ENCODE measurements at regions not wholly inside any gene's neighbourhood (a gene's known extent, or its start where the extent isn't known, plus 50 kb on each side); places are given as distances from the start of the nearest gene placed in this dataset.
A peak's percentile ranks its signal among the peaks of the same experiment; 100 is the strongest.

- ChIA-PET POLR2A (ENCODE audit: partially characterized antibody) (no interaction called here), CTCF (ENCODE audit: partially characterized antibody) (interaction anchor here (1.1 to 1.4 kb wide), 2 partner anchors 17 to 48 kb away, joined by 3 to 5 read pairs; no protein-coding TSS in a partner anchor)
- Histone ChIP-seq H2BK12ac (ENCODE audit: low read depth, low read length) (no peak overlapping the region), H4K5ac (ENCODE audit: insufficient read length, low read depth, low read length) (no peak overlapping the region), H2BK20ac (ENCODE audit: low read length) (no peak overlapping the region), H3K18ac (ENCODE audit: extremely low read depth, low read length) (no peak overlapping the region), H2BK15ac (ENCODE audit: low read length) (no peak overlapping the region), H2BK5ac (ENCODE audit: low read depth, low read length) (no peak overlapping the region), H4K91ac (replicated peaks; ENCODE audit: insufficient read length, low read length) (no peak overlapping the region), H3K9ac (replicated peaks in 1 of 4; ENCODE audit: extremely low read depth in 1 of 4, low read depth in 3 of 4, low read length in 3 of 4) (no peak overlapping the region), H3K79me2 (ENCODE audit: control insufficient read depth in 1 of 2, insufficient read depth in 2 of 2, low read length in 2 of 2) (no peaks in the 10 kb centered on the region), H3K27ac (ENCODE audit: low read depth, low read length) (no peak overlapping the region), H2AFZ (ENCODE audit: low read length) (no peak overlapping the region), H3K79me1 (ENCODE audit: low read depth, low read length) (no peaks in the 10 kb centered on the region), H2BK120ac (replicated peaks; ENCODE audit: low read depth, low read length) (no peak overlapping the region), H3K9me3 (ENCODE audit: insufficient read depth in 2 of 2, low read depth in 1 of 2, low read length in 1 of 2) (no peaks in the 10 kb centered on the region), H3K56ac (replicated peaks; ENCODE audit: insufficient read length, low read depth, low read length) (no peak overlapping the region), H4K20me1 (replicated peaks in 1 of 2; ENCODE audit: control insufficient read depth in 1 of 2, insufficient read depth in 2 of 2, low read length in 2 of 2) (no peaks in the 10 kb centered on the region), H2AK5ac (ENCODE audit: low read depth, low read length) (no peak overlapping the region), H3K23ac (ENCODE audit: insufficient read length) (no peak overlapping the region), H3K4ac (replicated peaks; ENCODE audit: insufficient read length, low read depth, low read length) (no peak overlapping the region), H3K4me2 (ENCODE audit: insufficient read depth in 1 of 2, low read depth in 2 of 2, low read length in 2 of 2) (no peak overlapping the region), H3K27me3 (replicated peaks in 1 of 4; ENCODE audit: control insufficient read depth in 3 of 4, extremely low read depth in 1 of 4, insufficient read depth in 3 of 4, low read length in 3 of 4) (no peaks in the 10 kb centered on the region), H4K8ac (ENCODE audit: extremely low read depth, insufficient read depth, low read length) (no peak overlapping the region), H3K23me2 (ENCODE audit: low read depth, low read length) (no peaks in the 10 kb centered on the region), H3K4me1 (replicated peaks in 1 of 4; ENCODE audit: control insufficient read depth in 3 of 4, insufficient read depth in 4 of 4, low read length in 3 of 4) (no peaks in the 10 kb centered on the region), H3K14ac (ENCODE audit: insufficient read length) (no peak overlapping the region), H3K36me3 (ENCODE audit: control insufficient read depth in 2 of 4, insufficient read depth in 4 of 4, low read length in 3 of 4) (no peaks in the 10 kb centered on the region), H3K4me3 (ENCODE audit: extremely low read depth in 1 of 4, insufficient read depth in 2 of 4, low read depth in 3 of 4, low read length in 4 of 4) (no peak overlapping the region)
- peak; percentile 35; the same call in 1 of the 2 replicates for TF ChIP-seq MAFK (IDR thresholded peaks at IDR 0.05; ENCODE audit: low read depth, low read length)
- TF ChIP-seq POLR2A (IDR thresholded peaks at IDR 0.05; ENCODE audit: control extremely low read depth in 1 of 2, low read depth in 2 of 2, low read length in 2 of 2): no peak
- no peak for TF ChIP-seq HDAC6 (IDR thresholded peaks at IDR 0.05; ENCODE audit: low read depth, low read length)
- FAIRE-seq: no peak
- no peak for DNase-seq (ENCODE audit: low read depth in 1 of 2, low spot score in 2 of 2)
- WGBS, 2 experiments (ENCODE audit: extremely low coverage in 1 of 2, insufficient coverage in 1 of 2, insufficient read length in 1 of 2, insufficient replicate concordance in 2 of 2, low coverage in 1 of 2, low lambda C conversion rate in 2 of 2, missing lambda C conversion rate in 1 of 2): 85% methylated on average over 1 of the region's 1 CpG; no CpG with 5 or more reads in 1 of the 2 experiments
Measured at GRCh38 chr20:4552075-4552640, 134.1 kb upstream of the PRNP start.

All from H1 (cell line).